B cell (primary cell): ENCODE measurements at regions not wholly inside any gene's neighbourhood (a gene's known extent, or its start where the extent isn't known, plus 50 kb on each side); places are given as distances from the start of the nearest gene placed in this dataset.

Experiments
- CTCF ChIP-seq: fragments of 200-600 bp; IDR thresholded peaks from one replicate; pipeline ENCODE4 v1.8.0; 2022; ENCODE audit warnings: antibody characterized with exemption, mild to moderate bottlenecking
- EZH2 ChIP-seq: IDR thresholded peaks from 2 replicates; pipeline ENCODE4 v1.6.1; 2012; ENCODE audit warnings: borderline replicate concordance, low read depth, mild to moderate bottlenecking, moderate library complexity, low read length; ENCODE audit not compliant: insufficient read depth, poor library complexity, severe bottlenecking

GRCh38 chr1:59016390-59016789 is 232.5 kb upstream of the JUN start:
- TF ChIP-seq CTCF: no peak
- TF ChIP-seq EZH2: no peak
